ENCODE measurements at regions not wholly inside any gene's neighbourhood (a gene's known extent, or its start where the extent isn't known, plus 50 kb on each side); places are given as distances from the start of the nearest gene placed in this dataset.

DNA sequence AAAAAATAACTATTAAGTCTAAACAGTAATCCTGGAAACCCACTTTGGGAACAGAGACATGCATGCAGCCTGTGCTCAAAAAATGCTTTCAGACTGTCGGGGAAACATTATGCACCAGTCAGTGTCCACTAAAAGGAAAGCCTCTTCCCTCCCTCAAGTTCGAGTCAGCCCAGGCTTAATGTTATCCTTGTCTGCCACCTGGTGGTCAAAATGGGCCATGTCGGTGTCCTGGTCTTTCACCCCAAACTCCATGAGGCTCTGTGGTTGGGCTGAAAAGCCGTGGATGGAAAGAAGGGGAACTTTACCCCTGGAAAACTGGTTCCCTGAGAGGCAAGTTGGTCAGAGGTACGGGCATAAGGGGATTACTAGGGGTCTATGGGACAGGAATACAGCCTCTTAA, 88.4 kb upstream of the ZNF492 start:
- DNase-seq (ENCODE audit: low read depth, low spot score): peak; percentile 8
- intact Hi-C loops (cut with micrococcal nuclease): no loop called here

GRCh38 chr19:22533761-22534160, 100.4 kb upstream of the ZNF492 start:
- no TSS peak for BruUV-seq (replicated peaks)
- H3K79me2 ChIP-seq (ENCODE audit: insufficient read depth, low read length): no peaks in the 10 kb centered on the region
- DNase-seq (ENCODE audit: low read depth, low spot score): no peak
- no peak for TF ChIP-seq SP1 (IDR thresholded peaks at IDR 0.05; ENCODE audit: low read depth)
- TF ChIP-seq ZBTB33 (IDR thresholded peaks at IDR 0.05; ENCODE audit: extremely low read depth, insufficient replicate concordance, low read length): no peak
- no peak for TF ChIP-seq ZNF274 (IDR thresholded peaks at IDR 0.05; ENCODE audit: low read depth, low read length)
- TF ChIP-seq ATF3 (IDR thresholded peaks at IDR 0.05): no peak
- TF ChIP-seq EZH2 (IDR thresholded peaks at IDR 0.05): no peak
- no peak for TF ChIP-seq POLR2A (IDR thresholded peaks at IDR 0.05; ENCODE audit: borderline replicate concordance, extremely low read depth, insufficient read depth, insufficient read length)
- no peak for TF ChIP-seq SRF (IDR thresholded peaks at IDR 0.05; ENCODE audit: low read depth)
- TF ChIP-seq POLR2AphosphoS5 (IDR thresholded peaks at IDR 0.05; ENCODE audit: low read depth, low read length): no peak

More for the DNA sequence above, 88.4 kb upstream of the ZNF492 start:
- ChIA-PET POLR2A (no interaction called here), CTCF (no interaction called here), RAD21 (ENCODE audit: low non-redundant PET in 1 of 2, low total read pairs in 2 of 2, uncharacterized antibody in 2 of 2, unreplicated experiment in 2 of 2) (no interaction called here)
- Histone ChIP-seq H3K27ac (ENCODE audit: low read depth, low read length) (no peak overlapping the region), H3K9ac (ENCODE audit: low read length) (no peak overlapping the region), H3K36me3 (ENCODE audit: control insufficient read depth in 1 of 2, insufficient read depth in 2 of 2, low read length in 2 of 2) (no peaks in the 10 kb centered on the region), H3K9me2 (ENCODE audit: insufficient read depth) (no peaks in the 10 kb centered on the region), H4K20me1 (ENCODE audit: insufficient read depth) (no peaks in the 10 kb centered on the region), H3K4me1 (ENCODE audit: control insufficient read depth in 1 of 2, insufficient read depth in 2 of 2, low read length in 2 of 2) (no peaks in the 10 kb centered on the region), H3K4me3 (replicated peaks in 1 of 2; ENCODE audit: low read depth in 1 of 2, low read length in 2 of 2) (no peak overlapping the region), H3K27me3 (ENCODE audit: insufficient read depth, low read length) (no peaks in the 10 kb centered on the region), H3K9me3 (ENCODE audit: control insufficient read depth in 1 of 2, insufficient read depth in 1 of 2, low read depth in 1 of 2, low read length in 2 of 2) (peaks cover 14 to 17% of the 10 kb centered on the region in 2 experiments; a peak in 3 of 4 replicates), H3K4me2 (ENCODE audit: low read length) (no peak overlapping the region), H2AFZ (ENCODE audit: low read depth, low read length, poor library complexity, severe bottlenecking) (no peak overlapping the region), H3K79me2 (ENCODE audit: insufficient read depth, low read length) (no peaks in the 10 kb centered on the region)
- BruUV-seq (replicated peaks): no TSS peak
- no peak for ATAC-seq
- TF ChIP-seq POLR2AphosphoS5 (IDR thresholded peaks at IDR 0.05; ENCODE audit: low read depth, low read length): no peak
- no peak for TF ChIP-seq MAX (IDR thresholded peaks at IDR 0.05)
- no peak for TF ChIP-seq POLR2A (IDR thresholded peaks at IDR 0.05; ENCODE audit: borderline replicate concordance, extremely low read depth, insufficient read depth, insufficient read length)
- TF ChIP-seq, protein P1, sequence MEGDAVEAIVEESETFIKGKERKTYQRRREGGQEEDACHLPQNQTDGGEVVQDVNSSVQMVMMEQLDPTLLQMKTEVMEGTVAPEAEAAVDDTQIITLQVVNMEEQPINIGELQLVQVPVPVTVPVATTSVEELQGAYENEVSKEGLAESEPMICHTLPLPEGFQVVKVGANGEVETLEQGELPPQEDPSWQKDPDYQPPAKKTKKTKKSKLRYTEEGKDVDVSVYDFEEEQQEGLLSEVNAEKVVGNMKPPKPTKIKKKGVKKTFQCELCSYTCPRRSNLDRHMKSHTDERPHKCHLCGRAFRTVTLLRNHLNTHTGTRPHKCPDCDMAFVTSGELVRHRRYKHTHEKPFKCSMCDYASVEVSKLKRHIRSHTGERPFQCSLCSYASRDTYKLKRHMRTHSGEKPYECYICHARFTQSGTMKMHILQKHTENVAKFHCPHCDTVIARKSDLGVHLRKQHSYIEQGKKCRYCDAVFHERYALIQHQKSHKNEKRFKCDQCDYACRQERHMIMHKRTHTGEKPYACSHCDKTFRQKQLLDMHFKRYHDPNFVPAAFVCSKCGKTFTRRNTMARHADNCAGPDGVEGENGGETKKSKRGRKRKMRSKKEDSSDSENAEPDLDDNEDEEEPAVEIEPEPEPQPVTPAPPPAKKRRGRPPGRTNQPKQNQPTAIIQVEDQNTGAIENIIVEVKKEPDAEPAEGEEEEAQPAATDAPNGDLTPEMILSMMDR (IDR thresholded peaks at IDR 0.05 in 2 of 3, conservative IDR thresholded peaks at IDR 0.05 in 1 of 3; ENCODE audit: borderline replicate concordance in 1 of 3, insufficient read depth in 1 of 3, low read depth in 2 of 3, low read length in 2 of 3): peak in 2 of 3 experiments; percentile 49 to 59; a peak in 4 of 6 replicates
- peak; percentile 31; the same call in 1 of the 2 replicates for TF ChIP-seq RAD21 (IDR thresholded peaks at IDR 0.05; ENCODE audit: low read depth)

More at GRCh38 chr19:22533761-22534160, 100.4 kb upstream of the ZNF492 start:
- intact Hi-C loops (cut with micrococcal nuclease): no loop called here
- ChIA-PET RAD21 (ENCODE audit: low non-redundant PET in 1 of 2, low total read pairs in 2 of 2, uncharacterized antibody in 2 of 2, unreplicated experiment in 2 of 2) (no interaction called here), POLR2A (no interaction called here), CTCF (no interaction called here)
- Histone ChIP-seq H3K9ac (ENCODE audit: low read length) (no peak overlapping the region), H3K27ac (ENCODE audit: low read depth, low read length) (no peak overlapping the region), H3K9me2 (ENCODE audit: insufficient read depth) (no peaks in the 10 kb centered on the region), H3K27me3 (ENCODE audit: insufficient read depth, low read length) (no peaks in the 10 kb centered on the region), H4K20me1 (ENCODE audit: insufficient read depth) (no peaks in the 10 kb centered on the region), H3K4me1 (ENCODE audit: control insufficient read depth in 1 of 2, insufficient read depth in 2 of 2, low read length in 2 of 2) (no peaks in the 10 kb centered on the region), H3K4me2 (ENCODE audit: low read length) (no peak overlapping the region), H2AFZ (ENCODE audit: low read depth, low read length, poor library complexity, severe bottlenecking) (no peak overlapping the region), H3K4me3 (replicated peaks in 1 of 2; ENCODE audit: low read depth in 1 of 2, low read length in 2 of 2) (no peak overlapping the region), H3K36me3 (ENCODE audit: control insufficient read depth in 1 of 2, insufficient read depth in 2 of 2, low read length in 2 of 2) (no peaks in the 10 kb centered on the region), H3K9me3 (ENCODE audit: control insufficient read depth in 1 of 2, insufficient read depth in 1 of 2, low read depth in 1 of 2, low read length in 2 of 2) (peaks cover 7 to 21% of the 10 kb centered on the region in 2 experiments; a peak in 2 of 4 replicates)
- no peak for ATAC-seq
